HepG2 (cell line): ENCODE measurements at regions not wholly inside any gene's neighbourhood (a gene's known extent, or its start where the extent isn't known, plus 50 kb on each side); places are given as distances from the start of the nearest gene placed in this dataset.

Source experiments
- ATAC-seq: fragments of 200-7000 bp; cut with Tn5 transposase; 3 replicates; pipeline ENCODE4 v1.9.1; 2020; ENCODE audit warnings: mild to moderate bottlenecking, moderate library complexity
- BruUV-seq: library from RNA; stranded (reverse); fragments of 400-500 nt; replicated peaks from 2 replicates; lab custom pipeline; 2021; lab: Mats Ljungman, UMichigan
- CTCF ChIA-PET: fragments of 300-600 bp; formaldehyde crosslinking; extraction: SDS; loops from one replicate; lab custom pipeline; 2021; ENCODE audit warnings: low total read pairs, inconsistent platforms, low intra/inter-chr PET ratio; lab: Yijun Ruan, JAX
- POLR2A ChIA-PET: fragments of 350-600 bp; sonication (Branson Sonifier 250); formaldehyde crosslinking; loops from one replicate; lab custom pipeline; 2020; ENCODE audit warnings: antibody characterized with exemption, inconsistent platforms; lab: Yijun Ruan, JAX
- DNase-seq: peaks from one replicate; pipeline ENCODE4 v3.0.0-alpha.2; 2015; ENCODE audit warnings: low spot score
- FAIRE-seq: peaks from 3 replicates; lab custom pipeline; 2011; peaks lifted over from hg19 to GRCh38; lab: Jason Lieb, UNC
- H2AFZ ChIP-seq: one replicate; pipeline ENCODE4 v1.6.1; 2011; ENCODE audit warnings: low read length, inconsistent platforms
- H3K27ac ChIP-seq: fragments of 300-600 bp; 3 replicates; pipeline ENCODE4 v1.8.0; 2011; ENCODE audit warnings: mixed run types, mild to moderate bottlenecking, mixed read lengths, low read length, inconsistent platforms; ENCODE audit not compliant: insufficient read depth; ENCODE audit errors: extremely low read length
- H3K27me3 ChIP-seq, 2 experiments: fragments of 200-600 bp in 1 of 2; 2 replicates in 1 of 2; 3 replicates in 1 of 2; pipeline versions ENCODE4 v1.6.0 to v1.8.0; 2011; ENCODE audit warnings: low read length in 2 of 2, mild to moderate bottlenecking in 2 of 2, moderate library complexity in 2 of 2, inconsistent platforms in 1 of 2; ENCODE audit not compliant: insufficient read depth in 2 of 2, control insufficient read depth in 1 of 2
- H3K36me3 ChIP-seq, 2 experiments: fragments of 200-600 bp in 1 of 2; replicated peaks in 1 of 2; 2 replicates in 1 of 2; 3 replicates in 1 of 2; pipeline versions ENCODE4 v1.5.1 to v1.8.0; 2011; ENCODE audit warnings: low read length in 2 of 2, inconsistent platforms in 1 of 2; ENCODE audit not compliant: insufficient read depth in 2 of 2, control insufficient read depth in 1 of 2
- H3K4me1 ChIP-seq: 2 replicates; pipeline ENCODE4 v1.5.1; 2012; ENCODE audit warnings: low read length, inconsistent platforms; ENCODE audit not compliant: insufficient read depth
- H3K4me2 ChIP-seq: 2 replicates; pipeline ENCODE4 v1.6.0; 2011; ENCODE audit warnings: low read depth, low read length, inconsistent platforms
- H3K4me3 ChIP-seq, 3 experiments: fragments of 200-600 bp in 1 of 3; sonication (generic), shearing (Covaris generic) in 1 of 3; replicated peaks in 1 of 3; 2 replicates each; pipeline ENCODE4 v1.5.1; 2011 to 2016; ENCODE audit warnings: low read length in 3 of 3, inconsistent platforms in 2 of 3, low read depth in 2 of 3, mild to moderate bottlenecking in 2 of 3, control low read depth in 1 of 3, mixed read lengths in 1 of 3; ENCODE audit not compliant: insufficient read depth in 1 of 3
- H3K79me2 ChIP-seq: one replicate; pipeline ENCODE4 v1.6.1; 2011; ENCODE audit warnings: low read length, inconsistent platforms; ENCODE audit not compliant: insufficient read depth
- H3K9ac ChIP-seq: 2 replicates; pipeline ENCODE4 v1.6.0; 2011; ENCODE audit warnings: mild to moderate bottlenecking, low read depth, low read length, inconsistent platforms; ENCODE audit not compliant: insufficient read depth
- H3K9me3 ChIP-seq: 2 replicates; pipeline ENCODE4 v1.5.1; 2012; ENCODE audit warnings: mild to moderate bottlenecking, low read length
- H4K20me1 ChIP-seq: 2 replicates; pipeline ENCODE4 v1.6.0; 2011; ENCODE audit warnings: inconsistent platforms, mild to moderate bottlenecking, low read length, moderate library complexity; ENCODE audit not compliant: insufficient read depth
- CENPX ChIP-seq: sonication (generic); formaldehyde crosslinking; IDR thresholded peaks from 2 replicates; pipeline ENCODE4 v1.9.0; 2021; ENCODE audit warnings: mild to moderate bottlenecking, missing genetic modification reagents, moderate library complexity
- FOXA3 ChIP-seq: IDR thresholded peaks from 2 replicates; pipeline ENCODE4 v1.6.1; 2016; ENCODE audit warnings: missing genetic modification reagents, missing compliant biosample characterization
- GTF3A ChIP-seq: sonication (generic); formaldehyde crosslinking; conservative IDR thresholded peaks from 2 replicates; pipeline ENCODE4 v1.4.0; 2020; ENCODE audit warnings: mild to moderate bottlenecking, missing genetic modification reagents
- IRF9 ChIP-seq: sonication (generic); formaldehyde crosslinking; IDR thresholded peaks from 2 replicates; pipeline ENCODE4 v1.8.0; 2022; ENCODE audit warnings: missing genetic modification reagents, mild to moderate bottlenecking, borderline replicate concordance
- MEF2D ChIP-seq: sonication (generic); formaldehyde crosslinking; IDR thresholded peaks from 2 replicates; pipeline ENCODE4 v1.5.1; 2020; ENCODE audit warnings: mild to moderate bottlenecking, missing genetic modification reagents
- NCOA5 ChIP-seq: sonication (generic); formaldehyde crosslinking; IDR thresholded peaks from 2 replicates; pipeline ENCODE4 v1.4.0; 2020; ENCODE audit warnings: missing genetic modification reagents
- YY1 ChIP-seq: IDR thresholded peaks from 2 replicates; pipeline ENCODE4 v1.6.1; 2011; ENCODE audit warnings: low read length, low read depth, moderate library complexity, mild to moderate bottlenecking; ENCODE audit not compliant: insufficient read depth, insufficient replicate concordance
- ZEB1 ChIP-seq: IDR thresholded peaks from 2 replicates; pipeline ENCODE4 v1.6.1; 2012; ENCODE audit warnings: mild to moderate bottlenecking, low read depth, inconsistent platforms; ENCODE audit not compliant: insufficient replicate concordance
- ZNF30 ChIP-seq: sonication (generic); formaldehyde crosslinking; IDR thresholded peaks from 2 replicates; pipeline ENCODE4 v1.5.0; 2020; ENCODE audit warnings: mild to moderate bottlenecking, missing genetic modification reagents
- ZNF451 ChIP-seq: sonication (generic); formaldehyde crosslinking; IDR thresholded peaks from 2 replicates; pipeline ENCODE4 v1.5.0; 2020; ENCODE audit warnings: mild to moderate bottlenecking, missing genetic modification reagents
- ZNF670 ChIP-seq: sonication (generic); formaldehyde crosslinking; IDR thresholded peaks from 2 replicates; pipeline ENCODE4 v1.8.0; 2022; ENCODE audit warnings: mild to moderate bottlenecking, missing genetic modification reagents, borderline replicate concordance
- WGBS: methylation state at CpG from one replicate; pipeline ENCODE4 v1.1.6; 2017; ENCODE audit warnings: low lambda C conversion rate; 5-methylcytosine and 5-hydroxymethylcytosine counted together
- in situ Hi-C: cut with HindIII; loops from 2 replicates; pipeline ENCODE4 v1.10.0; 2017; ENCODE audit warnings: low pct_unique_long_range_greater_than_20kb; ENCODE audit not compliant: extremely low pct_ligation_motif_present
- intact Hi-C: fragments of 100-400 bp; cut with micrococcal nuclease; formaldehyde crosslinking; loops from one replicate; pipeline ENCODE4 v1.10.0; 2022; ENCODE audit not compliant: unreplicated experiment
- TF ChIP-seq, protein P1 (sequence below): sonication (generic); formaldehyde crosslinking; IDR thresholded peaks from 2 replicates; pipeline ENCODE4 v1.4.0; 2020; ENCODE audit warnings: missing genetic modification reagents

DNA sequence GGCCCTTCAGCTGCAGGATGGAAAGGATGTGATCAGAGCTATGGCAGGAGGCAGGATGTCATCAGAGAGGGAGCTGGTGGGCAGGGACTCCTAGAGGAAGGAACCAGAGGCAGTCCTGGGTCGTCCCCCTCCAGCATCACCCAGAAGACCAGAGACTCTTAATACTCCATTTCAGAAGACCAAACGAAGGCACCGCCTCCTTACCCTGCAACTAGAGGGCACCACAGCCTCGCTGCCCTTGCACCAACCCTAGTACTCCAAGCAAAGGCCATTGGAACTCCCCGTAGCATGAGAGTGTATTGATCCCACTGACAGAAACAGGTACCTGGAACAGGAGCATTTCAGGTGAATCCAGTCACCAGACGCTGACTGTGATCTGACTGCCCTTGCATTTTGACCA, 598.1 kb downstream of the NPHP4 start:
- H3K9me3 ChIP-seq = peaks cover 11% of the 10 kb centered on the region; the same call in 1 of the 2 replicates
- H4K20me1 ChIP-seq = no peaks in the 10 kb centered on the region
- POLR2A ChIA-PET = no interaction called here
- no peak overlapping the region for H3K9ac ChIP-seq
- in situ Hi-C loops (no loop called here), intact Hi-C loops (no loop called here)
- H2AFZ ChIP-seq = no peak overlapping the region
- DNase-seq (no peak), ATAC-seq (no peak), FAIRE-seq (no peak)
- BruUV-seq = no TSS peak
- H3K36me3 ChIP-seq = no peaks in the 10 kb centered on the region
- no peak overlapping the region for H3K4me3 ChIP-seq
- H3K4me2 ChIP-seq = no peak overlapping the region
- no peak for TF ChIP-seq IRF9
- TF ChIP-seq MEF2D (CRISPR knock-in tag) = no peak
- TF ChIP-seq CENPX (CRISPR knock-in tag) = no peak
- no peak for TF ChIP-seq FOXA3 (CRISPR knock-in tag)
- TF ChIP-seq GTF3A (CRISPR knock-in tag) = no peak
- TF ChIP-seq ZNF30 (CRISPR knock-in tag) = no peak
- no peak for TF ChIP-seq YY1
- TF ChIP-seq ZNF451 (CRISPR knock-in tag) = no peak
- no peak for TF ChIP-seq ZEB1
- TF ChIP-seq, protein P1, sequence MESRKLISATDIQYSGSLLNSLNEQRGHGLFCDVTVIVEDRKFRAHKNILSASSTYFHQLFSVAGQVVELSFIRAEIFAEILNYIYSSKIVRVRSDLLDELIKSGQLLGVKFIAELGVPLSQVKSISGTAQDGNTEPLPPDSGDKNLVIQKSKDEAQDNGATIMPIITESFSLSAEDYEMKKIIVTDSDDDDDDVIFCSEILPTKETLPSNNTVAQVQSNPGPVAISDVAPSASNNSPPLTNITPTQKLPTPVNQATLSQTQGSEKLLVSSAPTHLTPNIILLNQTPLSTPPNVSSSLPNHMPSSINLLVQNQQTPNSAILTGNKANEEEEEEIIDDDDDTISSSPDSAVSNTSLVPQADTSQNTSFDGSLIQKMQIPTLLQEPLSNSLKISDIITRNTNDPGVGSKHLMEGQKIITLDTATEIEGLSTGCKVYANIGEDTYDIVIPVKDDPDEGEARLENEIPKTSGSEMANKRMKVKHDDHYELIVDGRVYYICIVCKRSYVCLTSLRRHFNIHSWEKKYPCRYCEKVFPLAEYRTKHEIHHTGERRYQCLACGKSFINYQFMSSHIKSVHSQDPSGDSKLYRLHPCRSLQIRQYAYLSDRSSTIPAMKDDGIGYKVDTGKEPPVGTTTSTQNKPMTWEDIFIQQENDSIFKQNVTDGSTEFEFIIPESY (CRISPR knock-in tag) = no peak
- no peak for TF ChIP-seq NCOA5 (CRISPR knock-in tag)
- no peak for TF ChIP-seq ZNF670 (CRISPR knock-in tag)
- WGBS = 4% methylated on average over 4 of the region's 6 CpGs
- no peaks in the 10 kb centered on the region for H3K4me1 ChIP-seq
- no peak overlapping the region for H3K27ac ChIP-seq
- no peaks in the 10 kb centered on the region for H3K79me2 ChIP-seq
- CTCF ChIA-PET = interaction anchor here (1.1 kb wide), 1 partner anchor 227 kb away, joined by 3 read pairs; no protein-coding TSS in a partner anchor
- H3K27me3 ChIP-seq = peaks cover 0 to 9% of the 10 kb centered on the region in 2 experiments; a peak in 2 of 5 replicates
